Osteoblast (primary cell): ENCODE measurements at regions not wholly inside any gene's neighbourhood (a gene's known extent, or its start where the extent isn't known, plus 50 kb on each side); places are given as distances from the start of the nearest gene placed in this dataset.

Experiments
- DNase-seq: peaks from one replicate; pipeline ENCODE4 v3.0.0; 2011; ENCODE audit warnings: low spot score, mixed read lengths; ENCODE audit not compliant: insufficient read length; ENCODE audit errors: missing footprints
- H2AFZ ChIP-seq: 2 replicates; pipeline ENCODE4 v1.6.0; 2011; ENCODE audit warnings: mild to moderate bottlenecking, low read length
- H3K27ac ChIP-seq: 2 replicates; pipeline ENCODE4 v1.5.1; 2011; ENCODE audit warnings: mild to moderate bottlenecking, low read depth, low read length, moderate library complexity
- H3K27me3 ChIP-seq: 2 replicates; pipeline ENCODE4 v1.6.0; 2012; ENCODE audit warnings: mild to moderate bottlenecking, control low read depth, inconsistent platforms, low read length, moderate library complexity; ENCODE audit not compliant: insufficient read depth
- H3K36me3 ChIP-seq: 2 replicates; pipeline ENCODE4 v1.5.1; 2011; ENCODE audit warnings: mild to moderate bottlenecking, low read length, control low read depth, moderate library complexity; ENCODE audit not compliant: insufficient read depth
- H3K4me1 ChIP-seq: 2 replicates; pipeline ENCODE4 v1.5.1; 2011; ENCODE audit warnings: mild to moderate bottlenecking, low read length, control low read depth, moderate library complexity; ENCODE audit not compliant: insufficient read depth
- H3K4me2 ChIP-seq: 2 replicates; pipeline ENCODE4 v1.6.0; 2011; ENCODE audit warnings: mild to moderate bottlenecking, low read length; ENCODE audit not compliant: insufficient read depth
- H3K4me3 ChIP-seq: fragments of 200-600 bp; sonication (generic); 3 replicates; pipeline ENCODE4 v1.5.1; 2012; ENCODE audit warnings: mild to moderate bottlenecking, low read length, inconsistent platforms; ENCODE audit not compliant: insufficient read depth
- H3K79me2 ChIP-seq: 2 replicates; pipeline ENCODE4 v1.6.0; 2012; ENCODE audit warnings: mild to moderate bottlenecking, low read length, control low read depth, inconsistent platforms; ENCODE audit not compliant: insufficient read depth
- H3K9me3 ChIP-seq: 2 replicates; pipeline ENCODE4 v1.5.1; 2011; ENCODE audit warnings: low read depth, low read length, control low read depth
- H4K20me1 ChIP-seq: 2 replicates; pipeline ENCODE4 v1.6.0; 2012; ENCODE audit warnings: mild to moderate bottlenecking, low read length, control low read depth; ENCODE audit not compliant: insufficient read depth
- TF ChIP-seq, protein P1 (sequence below): IDR thresholded peaks from 2 replicates; pipeline ENCODE4 v1.5.1; 2011; ENCODE audit warnings: mild to moderate bottlenecking, low read depth, low read length, moderate library complexity; ENCODE audit errors: extremely low read depth

DNA sequence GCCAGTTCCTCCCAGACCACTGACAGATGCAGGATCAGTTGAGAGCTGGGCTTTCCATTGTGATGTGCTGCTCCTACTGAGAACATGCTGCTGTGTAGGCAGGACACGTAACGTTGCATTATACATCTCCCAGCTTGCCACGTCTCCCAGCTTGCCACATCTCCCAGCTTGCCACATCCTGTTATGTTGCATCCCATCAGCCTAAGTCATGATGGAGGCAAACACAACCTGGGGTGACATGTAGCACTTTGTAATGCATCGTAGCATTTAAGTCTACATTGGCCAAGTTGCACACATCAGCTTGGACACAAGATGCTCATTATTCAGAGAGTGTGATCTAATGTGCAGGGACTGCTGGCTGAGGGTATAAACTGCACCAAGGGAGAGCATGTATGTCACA lies 73.3 kb upstream of the CHCHD3 start:
- no peaks in the 10 kb centered on the region for H3K79me2 ChIP-seq
- H3K27ac ChIP-seq: no peak overlapping the region
- H3K36me3 ChIP-seq: no peaks in the 10 kb centered on the region
- DNase-seq: no peak
- TF ChIP-seq, protein P1, sequence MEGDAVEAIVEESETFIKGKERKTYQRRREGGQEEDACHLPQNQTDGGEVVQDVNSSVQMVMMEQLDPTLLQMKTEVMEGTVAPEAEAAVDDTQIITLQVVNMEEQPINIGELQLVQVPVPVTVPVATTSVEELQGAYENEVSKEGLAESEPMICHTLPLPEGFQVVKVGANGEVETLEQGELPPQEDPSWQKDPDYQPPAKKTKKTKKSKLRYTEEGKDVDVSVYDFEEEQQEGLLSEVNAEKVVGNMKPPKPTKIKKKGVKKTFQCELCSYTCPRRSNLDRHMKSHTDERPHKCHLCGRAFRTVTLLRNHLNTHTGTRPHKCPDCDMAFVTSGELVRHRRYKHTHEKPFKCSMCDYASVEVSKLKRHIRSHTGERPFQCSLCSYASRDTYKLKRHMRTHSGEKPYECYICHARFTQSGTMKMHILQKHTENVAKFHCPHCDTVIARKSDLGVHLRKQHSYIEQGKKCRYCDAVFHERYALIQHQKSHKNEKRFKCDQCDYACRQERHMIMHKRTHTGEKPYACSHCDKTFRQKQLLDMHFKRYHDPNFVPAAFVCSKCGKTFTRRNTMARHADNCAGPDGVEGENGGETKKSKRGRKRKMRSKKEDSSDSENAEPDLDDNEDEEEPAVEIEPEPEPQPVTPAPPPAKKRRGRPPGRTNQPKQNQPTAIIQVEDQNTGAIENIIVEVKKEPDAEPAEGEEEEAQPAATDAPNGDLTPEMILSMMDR: no peak
- H3K9me3 ChIP-seq: no peaks in the 10 kb centered on the region
- no peak overlapping the region for H3K4me2 ChIP-seq
- no peaks in the 10 kb centered on the region for H3K4me1 ChIP-seq
- no peaks in the 10 kb centered on the region for H4K20me1 ChIP-seq
- peaks cover 1% of the 10 kb centered on the region for H3K27me3 ChIP-seq
- H3K4me3 ChIP-seq: no peak overlapping the region
- no peak overlapping the region for H2AFZ ChIP-seq

DNA sequence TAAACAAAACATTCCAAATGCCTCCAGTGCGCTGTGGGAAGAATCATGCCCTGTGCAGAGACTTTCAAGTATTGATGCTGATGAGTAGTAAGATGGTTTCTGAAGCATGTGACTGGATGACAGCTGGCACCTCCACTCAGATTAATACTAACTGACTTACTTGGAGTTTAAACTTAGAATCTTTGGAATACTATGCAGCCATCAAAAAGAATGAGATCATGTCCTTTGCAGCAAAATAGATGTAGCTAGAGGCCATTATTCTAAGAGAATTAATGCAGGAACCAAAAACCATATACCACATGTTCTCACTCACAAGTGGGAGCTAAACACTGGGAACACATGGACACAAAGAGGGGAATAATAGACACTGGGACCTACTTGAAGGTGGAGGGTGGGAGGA lies 73.8 kb upstream of the CHCHD3 start:
- TF ChIP-seq, protein P1: no peak
- no peak for DNase-seq
- H3K36me3 ChIP-seq: no peaks in the 10 kb centered on the region
- no peak overlapping the region for H3K4me3 ChIP-seq
- H3K79me2 ChIP-seq: no peaks in the 10 kb centered on the region
- no peaks in the 10 kb centered on the region for H3K4me1 ChIP-seq
- H2AFZ ChIP-seq: no peak overlapping the region
- no peak overlapping the region for H3K27ac ChIP-seq
- H3K9me3 ChIP-seq: no peaks in the 10 kb centered on the region
- H3K27me3 ChIP-seq: no peaks in the 10 kb centered on the region
- H3K4me2 ChIP-seq: no peak overlapping the region
- H4K20me1 ChIP-seq: no peaks in the 10 kb centered on the region

DNA sequence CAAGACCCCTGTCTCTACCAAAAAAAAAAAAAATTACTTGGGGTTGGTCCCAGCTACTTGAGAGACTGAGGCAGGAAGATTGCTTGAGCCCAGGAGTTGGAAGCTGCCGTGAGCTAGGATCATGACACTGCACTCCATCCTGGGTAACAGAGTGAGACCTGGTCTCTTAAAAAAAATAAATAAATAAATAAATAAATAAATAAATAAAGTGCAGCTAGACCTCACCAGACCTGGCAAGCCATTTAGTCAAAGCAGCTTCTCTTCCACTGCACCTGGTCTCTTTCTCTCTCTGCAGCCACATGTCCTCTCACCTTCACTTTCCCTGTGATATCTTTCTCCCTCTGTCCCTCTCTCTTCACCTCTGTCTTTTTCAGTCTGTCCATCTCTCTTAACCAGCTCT lies 75.2 kb upstream of the CHCHD3 start:
- no peak for DNase-seq
- no peaks in the 10 kb centered on the region for H3K36me3 ChIP-seq
- no peaks in the 10 kb centered on the region for H4K20me1 ChIP-seq
- no peaks in the 10 kb centered on the region for H3K4me1 ChIP-seq
- H3K4me2 ChIP-seq: no peak overlapping the region
- no peaks in the 10 kb centered on the region for H3K9me3 ChIP-seq
- H3K4me3 ChIP-seq: no peak overlapping the region
- no peaks in the 10 kb centered on the region for H3K27me3 ChIP-seq
- H3K27ac ChIP-seq: no peak overlapping the region
- H2AFZ ChIP-seq: no peak overlapping the region
- H3K79me2 ChIP-seq: no peaks in the 10 kb centered on the region
- TF ChIP-seq, protein P1: no peak

DNA sequence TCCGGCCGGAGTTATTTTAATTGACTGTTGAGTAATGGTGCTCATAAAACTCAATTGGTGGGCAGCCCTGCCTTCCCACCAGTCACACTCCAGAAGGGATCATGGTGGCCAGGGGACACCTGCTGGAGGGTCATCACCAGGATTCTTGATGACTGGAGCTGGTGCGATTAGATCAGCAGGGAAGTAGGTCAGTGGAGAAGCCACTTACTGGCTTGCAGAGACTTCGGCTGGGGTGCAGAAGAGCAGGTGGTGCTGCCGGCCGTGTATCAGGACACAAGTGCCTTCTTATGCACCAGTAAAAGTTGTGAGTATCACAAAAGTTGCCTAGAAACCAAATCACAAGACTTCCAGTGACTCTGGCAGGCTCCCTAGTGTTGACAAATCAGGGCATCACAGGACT lies 82.6 kb upstream of the CHCHD3 start:
- H3K27me3 ChIP-seq: peaks cover 3% of the 10 kb centered on the region
- no peak overlapping the region for H3K27ac ChIP-seq
- no peaks in the 10 kb centered on the region for H3K79me2 ChIP-seq
- no peak for DNase-seq
- H3K4me1 ChIP-seq: no peaks in the 10 kb centered on the region
- H3K36me3 ChIP-seq: no peaks in the 10 kb centered on the region
- TF ChIP-seq, protein P1: no peak
- H3K4me2 ChIP-seq: no peak overlapping the region
- no peaks in the 10 kb centered on the region for H3K9me3 ChIP-seq
- no peak overlapping the region for H2AFZ ChIP-seq
- no peaks in the 10 kb centered on the region for H4K20me1 ChIP-seq
- H3K4me3 ChIP-seq: no peak overlapping the region
